OCI-LY7 (cell line): ENCODE measurements at regions not wholly inside any gene's neighbourhood (a gene's known extent, or its start where the extent isn't known, plus 50 kb on each side); places are given as distances from the start of the nearest gene placed in this dataset.

ENCODE experiments used
- CTCF ChIP-seq: fragments of 200-600 bp; sonication (generic); conservative IDR thresholded peaks from 2 replicates; pipeline ENCODE4 v1.5.1; 2014; ENCODE audit warnings: mild to moderate bottlenecking, antibody characterized with exemption, low read length, moderate library complexity, mixed read lengths
- EZH2phosphoT487 ChIP-seq: fragments of 200-600 bp; sonication (generic); IDR thresholded peaks from 2 replicates; pipeline ENCODE4 v1.6.1; 2018; ENCODE audit warnings: low read depth, borderline replicate concordance, mild to moderate bottlenecking, mixed run types, antibody characterized with exemption, low read length, moderate library complexity, mixed read lengths

GRCh38 chrX:6729626-6730025 is 194.7 kb upstream of the VCX3A start:
- TF ChIP-seq EZH2phosphoT487, result no peak
- no peak for TF ChIP-seq CTCF
